H1 (cell line): ENCODE measurements at regions not wholly inside any gene's neighbourhood (a gene's known extent, or its start where the extent isn't known, plus 50 kb on each side); places are given as distances from the start of the nearest gene placed in this dataset.
"Not testable (repeated sequence)": the region's sequence is repeated elsewhere in the genome, so short reads cannot be mapped to it uniquely, and the experiment has no call there.

Source experiments
- CTCF ChIA-PET: fragments of 300-600 bp; sonication (Branson Sonifier 250); formaldehyde crosslinking; loops from one replicate; lab custom pipeline; 2021; ENCODE audit not compliant: partially characterized antibody; lab: Charles Lee
- POLR2A ChIA-PET: fragments of 300-600 bp; sonication (Branson Sonifier 250); formaldehyde crosslinking; loops from one replicate; lab custom pipeline; 2021; ENCODE audit warnings: inconsistent platforms; ENCODE audit not compliant: partially characterized antibody; lab: Charles Lee
- DNase-seq, 2 experiments: peaks; one replicate each; pipeline versions ENCODE4 v3.0.0 to v3.0.0-alpha.2; 2010 to 2022; ENCODE audit warnings: low spot score in 2 of 2, low read depth in 1 of 2, mixed read lengths in 1 of 2
- FAIRE-seq: peaks from 2 replicates; lab custom pipeline; 2011; peaks lifted over from hg19 to GRCh38; lab: Jason Lieb, UNC
- H2AFZ ChIP-seq: 2 replicates; pipeline ENCODE4 v1.8.1; 2012; ENCODE audit warnings: low read length, inconsistent platforms
- H2AK5ac ChIP-seq: 2 replicates; pipeline ENCODE4 v1.6.1; 2013; ENCODE audit warnings: low read depth, low read length
- H2BK120ac ChIP-seq: replicated peaks from 2 replicates; pipeline ENCODE3; 2013; ENCODE audit warnings: low read depth, low read length, inconsistent platforms
- H2BK12ac ChIP-seq: 2 replicates; pipeline ENCODE4 v1.6.1; 2013; ENCODE audit warnings: low read depth, low read length
- H2BK15ac ChIP-seq: 2 replicates; pipeline ENCODE4 v1.6.1; 2013; ENCODE audit warnings: low read length
- H2BK20ac ChIP-seq: 2 replicates; pipeline ENCODE4 v1.6.1; 2013; ENCODE audit warnings: low read length
- H2BK5ac ChIP-seq: 2 replicates; pipeline ENCODE4 v1.6.1; 2013; ENCODE audit warnings: low read depth, low read length
- H3K14ac ChIP-seq: 2 replicates; pipeline ENCODE4 v1.6.1; 2013; ENCODE audit warnings: inconsistent platforms; ENCODE audit not compliant: insufficient read length
- H3K18ac ChIP-seq: 2 replicates; pipeline ENCODE4 v1.6.1; 2013; ENCODE audit warnings: low read length; ENCODE audit errors: extremely low read depth
- H3K23ac ChIP-seq: 2 replicates; pipeline ENCODE4 v1.6.1; 2013; ENCODE audit warnings: inconsistent platforms; ENCODE audit not compliant: insufficient read length
- H3K23me2 ChIP-seq: 2 replicates; pipeline ENCODE4 v1.6.1; 2013; ENCODE audit warnings: low read depth, low read length
- H3K27ac ChIP-seq: 2 replicates; pipeline ENCODE4 v1.6.1; 2011; ENCODE audit warnings: low read depth, low read length, inconsistent platforms
- H3K27me3 ChIP-seq, 4 experiments: replicated peaks in 1 of 4; 1 replicate in 1 of 4; 2 replicates in 3 of 4; pipeline versions ENCODE4 v1.6.1 to v1.8.1; 2011 to 2013; ENCODE audit warnings: low read length in 3 of 4, mild to moderate bottlenecking in 3 of 4, inconsistent platforms in 2 of 4, mixed read lengths in 2 of 4, moderate library complexity in 1 of 4; ENCODE audit not compliant: control insufficient read depth in 3 of 4, insufficient read depth in 3 of 4; ENCODE audit errors: extremely low read depth in 1 of 4
- H3K36me3 ChIP-seq, 4 experiments: 2 replicates each; pipeline versions ENCODE4 v1.6.1 to v1.8.1; 2011 to 2013; ENCODE audit warnings: mild to moderate bottlenecking in 4 of 4, low read length in 3 of 4, moderate library complexity in 2 of 4, control low read depth in 1 of 4, inconsistent platforms in 1 of 4; ENCODE audit not compliant: insufficient read depth in 4 of 4, control insufficient read depth in 2 of 4
- H3K4ac ChIP-seq: replicated peaks from 2 replicates; pipeline ENCODE3; 2013; ENCODE audit warnings: low read length, low read depth, mixed read lengths, inconsistent platforms; ENCODE audit not compliant: insufficient read length
- H3K4me1 ChIP-seq, 4 experiments: replicated peaks in 1 of 4; 1 replicate in 1 of 4; 2 replicates in 3 of 4; pipeline versions ENCODE4 v1.6.1 to v1.8.1; 2011 to 2013; ENCODE audit warnings: low read length in 3 of 4, inconsistent platforms in 2 of 4, mixed read lengths in 1 of 4; ENCODE audit not compliant: insufficient read depth in 4 of 4, control insufficient read depth in 3 of 4
- H3K4me2 ChIP-seq, 2 experiments: 2 replicates each; pipeline versions ENCODE4 v1.6.1 to v1.8.1; 2011 to 2013; ENCODE audit warnings: low read depth in 2 of 2, low read length in 2 of 2, control low read depth in 1 of 2, inconsistent platforms in 1 of 2, mild to moderate bottlenecking in 1 of 2; ENCODE audit not compliant: insufficient read depth in 1 of 2
- H3K4me3 ChIP-seq, 4 experiments: fragments of 200-600, 300-600 bp in 1 of 4; sonication (generic), shearing (Covaris generic), sonication (Bioruptor Twin) in 1 of 4; 2 replicates each; pipeline versions ENCODE4 v1.5.1 to v1.8.1; 2011 to 2016; ENCODE audit warnings: low read length in 4 of 4, low read depth in 3 of 4, control low read depth in 2 of 4, inconsistent platforms in 2 of 4, mild to moderate bottlenecking in 2 of 4, mixed read lengths in 1 of 4, moderate library complexity in 1 of 4; ENCODE audit not compliant: insufficient read depth in 2 of 4; ENCODE audit errors: extremely low read depth in 1 of 4
- H3K56ac ChIP-seq: replicated peaks from 2 replicates; pipeline ENCODE3; 2013; ENCODE audit warnings: low read depth, mild to moderate bottlenecking, mixed read lengths, low read length, inconsistent platforms; ENCODE audit not compliant: insufficient read length
- H3K79me1 ChIP-seq: 2 replicates; pipeline ENCODE4 v1.6.1; 2013; ENCODE audit warnings: low read depth, low read length, control low read depth
- H3K79me2 ChIP-seq, 2 experiments: 2 replicates each; pipeline versions ENCODE4 v1.6.1 to v1.8.1; 2012 to 2013; ENCODE audit warnings: low read length in 2 of 2, mild to moderate bottlenecking in 2 of 2, inconsistent platforms in 1 of 2; ENCODE audit not compliant: insufficient read depth in 2 of 2, control insufficient read depth in 1 of 2
- H3K9ac ChIP-seq, 4 experiments: replicated peaks in 1 of 4; 1 replicate in 1 of 4; 2 replicates in 3 of 4; pipeline versions ENCODE4 v1.6.1 to v1.8.1; 2011 to 2013; ENCODE audit warnings: low read depth in 3 of 4, low read length in 3 of 4, control low read depth in 2 of 4, mild to moderate bottlenecking in 2 of 4, moderate library complexity in 2 of 4, inconsistent platforms in 1 of 4; ENCODE audit errors: extremely low read depth in 1 of 4
- H3K9me3 ChIP-seq, 2 experiments: 2 replicates each; pipeline versions ENCODE4 v1.6.1 to v1.8.1; 2012 to 2013; ENCODE audit warnings: mild to moderate bottlenecking in 2 of 2, moderate library complexity in 2 of 2, control low read depth in 1 of 2, inconsistent platforms in 1 of 2, low read depth in 1 of 2, low read length in 1 of 2, mixed read lengths in 1 of 2; ENCODE audit not compliant: insufficient read depth in 2 of 2
- H4K20me1 ChIP-seq, 2 experiments: replicated peaks in 1 of 2; 2 replicates each; pipeline versions ENCODE3 to v1.8.1; 2011 to 2013; ENCODE audit warnings: inconsistent platforms in 2 of 2, low read length in 2 of 2, mild to moderate bottlenecking in 1 of 2; ENCODE audit not compliant: insufficient read depth in 2 of 2, control insufficient read depth in 1 of 2
- H4K5ac ChIP-seq: 2 replicates; pipeline ENCODE4 v1.6.1; 2013; ENCODE audit warnings: low read length, low read depth, mixed read lengths, inconsistent platforms; ENCODE audit not compliant: insufficient read length
- H4K8ac ChIP-seq: 2 replicates; pipeline ENCODE4 v1.8.0; 2013; ENCODE audit warnings: mild to moderate bottlenecking, moderate library complexity, low read length, inconsistent platforms; ENCODE audit not compliant: insufficient read depth; ENCODE audit errors: extremely low read depth
- H4K91ac ChIP-seq: replicated peaks from 2 replicates; pipeline ENCODE3; 2013; ENCODE audit warnings: low read length, mixed read lengths, inconsistent platforms; ENCODE audit not compliant: insufficient read length
- WGBS, 2 experiments: shearing (Covaris generic) in 1 of 2; methylation state at CpG; one replicate each; pipeline versions ENCODE4 v1.1.6 to v1.1.7; 2013 to 2015; ENCODE audit warnings: low lambda C conversion rate in 2 of 2, mixed read lengths in 2 of 2, inconsistent platforms in 1 of 2, low coverage in 1 of 2, missing lambda C conversion rate in 1 of 2; ENCODE audit not compliant: insufficient replicate concordance in 2 of 2, insufficient coverage in 1 of 2, insufficient read length in 1 of 2; ENCODE audit errors: extremely low coverage in 1 of 2, missing lambda C conversion rate in 1 of 2; 5-methylcytosine and 5-hydroxymethylcytosine counted together

DNA sequence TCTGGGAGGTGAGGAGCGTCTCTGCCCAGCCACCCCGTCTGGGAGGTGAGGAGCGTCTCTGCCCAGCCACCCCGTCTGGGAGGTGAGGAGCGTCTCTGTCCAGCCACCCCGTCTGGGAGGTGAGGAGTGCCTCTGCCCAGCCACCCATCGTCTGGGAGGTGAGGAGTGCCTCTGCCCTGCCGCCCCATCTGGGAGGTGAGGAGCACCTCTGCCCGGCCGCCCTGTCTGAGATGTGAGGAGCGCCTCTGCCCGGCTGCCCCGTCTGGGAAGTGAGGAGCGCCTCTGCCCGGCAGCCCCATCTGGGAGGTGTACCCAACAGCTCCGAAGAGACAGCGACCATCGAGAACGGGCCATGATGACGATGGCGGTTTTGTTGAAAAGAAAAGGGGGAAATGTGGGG, 482.1 kb upstream of the GNPDA2 start:
- H3K4me2 ChIP-seq, H2AFZ ChIP-seq, H3K36me3 ChIP-seq, H3K14ac ChIP-seq, H2BK5ac ChIP-seq, H3K56ac ChIP-seq, CTCF ChIA-PET, H3K23me2 ChIP-seq, H4K91ac ChIP-seq, H3K23ac ChIP-seq, DNase-seq, H2BK120ac ChIP-seq, H3K4ac ChIP-seq, H3K79me2 ChIP-seq, H3K4me1 ChIP-seq, H3K27ac ChIP-seq, H2BK12ac ChIP-seq, H3K18ac ChIP-seq, H2AK5ac ChIP-seq, H3K27me3 ChIP-seq, H3K9ac ChIP-seq, H2BK15ac ChIP-seq, H2BK20ac ChIP-seq, H3K4me3 ChIP-seq, H4K5ac ChIP-seq, POLR2A ChIA-PET, H3K79me1 ChIP-seq, H4K8ac ChIP-seq, FAIRE-seq, H4K20me1 ChIP-seq: not testable (repeated sequence)
- H3K9me3 ChIP-seq, result peaks cover 0 to 20% of the 10 kb centered on the region in 2 experiments; a peak in 1 of 4 replicates
- 98% methylated on average over 13 of the region's 21 CpGs; no CpG with 5 or more reads in 1 of the 2 experiments for WGBS, 2 experiments

DNA sequence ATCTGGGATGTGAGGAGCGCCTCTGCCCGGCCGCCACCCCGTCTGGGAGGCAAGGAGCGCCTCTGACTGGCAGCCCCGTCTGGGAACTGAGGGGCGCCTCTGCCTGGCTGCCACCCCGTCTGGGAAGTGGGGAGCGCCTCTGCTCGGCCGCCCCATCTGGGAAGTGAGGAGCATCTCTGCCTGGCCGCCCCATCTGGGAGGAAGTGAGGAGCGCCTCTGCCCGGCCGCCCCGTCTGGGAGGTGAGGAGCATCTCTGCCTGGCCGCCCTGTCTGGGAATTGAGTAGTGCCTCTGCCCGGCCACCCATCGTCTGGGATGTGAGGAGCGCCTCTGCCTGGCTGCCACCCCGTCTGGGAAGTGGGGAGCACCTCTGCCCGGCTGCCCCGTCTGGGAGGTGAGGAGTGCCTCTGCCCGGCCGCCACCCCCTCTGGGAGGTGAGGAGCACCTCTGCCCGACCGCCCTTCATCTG, 481.5 kb upstream of the GNPDA2 start:
- H2AK5ac ChIP-seq, H3K18ac ChIP-seq, H2BK5ac ChIP-seq, H3K4me1 ChIP-seq, H3K23ac ChIP-seq, H3K27me3 ChIP-seq, H2BK12ac ChIP-seq, H3K14ac ChIP-seq, H2BK20ac ChIP-seq, DNase-seq, H4K5ac ChIP-seq, H3K4ac ChIP-seq, POLR2A ChIA-PET, H4K8ac ChIP-seq, H3K79me2 ChIP-seq, H3K4me3 ChIP-seq, H3K27ac ChIP-seq, H3K23me2 ChIP-seq, H2BK120ac ChIP-seq, H2BK15ac ChIP-seq, H3K56ac ChIP-seq, H3K36me3 ChIP-seq, H3K9ac ChIP-seq, H3K4me2 ChIP-seq, CTCF ChIA-PET, FAIRE-seq, H4K20me1 ChIP-seq, H3K79me1 ChIP-seq, H4K91ac ChIP-seq, H2AFZ ChIP-seq: not testable (repeated sequence)
- 100% methylated on average over 5 of the region's 27 CpGs; no CpG with 5 or more reads in 1 of the 2 experiments for WGBS, 2 experiments
- H3K9me3 ChIP-seq, result peaks cover 0 to 20% of the 10 kb centered on the region in 2 experiments; a peak in 1 of 4 replicates
